ENCODE measurements at regions not wholly inside any gene's neighbourhood (a gene's known extent, or its start where the extent isn't known, plus 50 kb on each side); places are given as distances from the start of the nearest gene placed in this dataset.

- no peak for DNase-seq
These were observed 50.4 kb upstream of the GGTA1 start for GRCh38 chr9:121550041-121550440.

GRCh38 chr9:121550569-121551512, 51.2 kb upstream of the GGTA1 start:
- DNase-seq: peak; percentile 77 to 81

- no peak for DNase-seq
These were observed 52.5 kb upstream of the GGTA1 start for GRCh38 chr9:121551985-121552753.

- DNase-seq: no peak
These were observed 56.4 kb upstream of the GGTA1 start for GRCh38 chr9:121556082-121556481.

- DNase-seq: no peak
These were observed 56.9 kb upstream of the GGTA1 start for GRCh38 chr9:121556580-121556979.

- DNase-seq: peak; percentile 9 to 16
These were observed 58.2 kb upstream of the GGTA1 start for GRCh38 chr9:121557581-121558447.

- DNase-seq: no peak
These were observed 58.8 kb upstream of the GGTA1 start for GRCh38 chr9:121558473-121558872.

GRCh38 chr9:121559183-121559582, 59.5 kb upstream of the GGTA1 start:
- no peak for DNase-seq

GRCh38 chr9:121560921-121561320, 61.3 kb upstream of the GGTA1 start:
- no peak for DNase-seq

GRCh38 chr9:121561385-121562222, 62.0 kb upstream of the GGTA1 start:
- no peak for DNase-seq

- DNase-seq: no peak
These were observed 62.7 kb upstream of the GGTA1 start for GRCh38 chr9:121562301-121562700.

- no peak for DNase-seq
These were observed 63.8 kb upstream of the GGTA1 start for GRCh38 chr9:121563425-121563824.

GRCh38 chr9:121563881-121564460, 64.3 kb upstream of the GGTA1 start:
- no peak for DNase-seq

GRCh38 chr9:121564504-121565260, 65.0 kb upstream of the GGTA1 start:
- no peak for DNase-seq

GRCh38 chr9:121566481-121567465, 67.1 kb upstream of the GGTA1 start:
- no peak for DNase-seq

- DNase-seq: no peak
These were observed 68.1 kb upstream of the GGTA1 start for GRCh38 chr9:121567500-121568342.

- DNase-seq: no peak
These were observed 69.0 kb upstream of the GGTA1 start for GRCh38 chr9:121568343-121569265.
